BE2C (cell line): ENCODE measurements at regions not wholly inside any gene's neighbourhood (a gene's known extent, or its start where the extent isn't known, plus 50 kb on each side); places are given as distances from the start of the nearest gene placed in this dataset.
A peak's percentile ranks its signal among the peaks of the same experiment; 100 is the strongest.

Experiments used
- DNase-seq: peaks from one replicate; pipeline ENCODE4 v3.0.0-alpha.2; 2020
- H3K27me3 ChIP-seq: fragments of 250-450 bp; sonication (Bioruptor Pico); 2 replicates; pipeline ENCODE4 v1.5.1; 2020; ENCODE audit warnings: mild to moderate bottlenecking
- H3K36me3 ChIP-seq: fragments of 250-450 bp; sonication (Bioruptor Pico); 2 replicates; pipeline ENCODE4 v1.5.1; 2020; ENCODE audit warnings: mild to moderate bottlenecking
- H3K4me1 ChIP-seq: fragments of 250-450 bp; sonication (Bioruptor Pico); 2 replicates; pipeline ENCODE4 v1.5.1; 2020
- H3K4me3 ChIP-seq: 2 replicates; pipeline ENCODE4 v1.5.1; 2011; ENCODE audit warnings: low read depth, low read length
- H3K9me3 ChIP-seq: fragments of 250-450 bp; sonication (Bioruptor Pico); 2 replicates; pipeline ENCODE4 v1.5.1; 2020
- TF ChIP-seq, protein P1 (sequence below): IDR thresholded peaks from 2 replicates; pipeline ENCODE4 v1.5.1; 2012; ENCODE audit warnings: mild to moderate bottlenecking, low read depth, low read length

DNA sequence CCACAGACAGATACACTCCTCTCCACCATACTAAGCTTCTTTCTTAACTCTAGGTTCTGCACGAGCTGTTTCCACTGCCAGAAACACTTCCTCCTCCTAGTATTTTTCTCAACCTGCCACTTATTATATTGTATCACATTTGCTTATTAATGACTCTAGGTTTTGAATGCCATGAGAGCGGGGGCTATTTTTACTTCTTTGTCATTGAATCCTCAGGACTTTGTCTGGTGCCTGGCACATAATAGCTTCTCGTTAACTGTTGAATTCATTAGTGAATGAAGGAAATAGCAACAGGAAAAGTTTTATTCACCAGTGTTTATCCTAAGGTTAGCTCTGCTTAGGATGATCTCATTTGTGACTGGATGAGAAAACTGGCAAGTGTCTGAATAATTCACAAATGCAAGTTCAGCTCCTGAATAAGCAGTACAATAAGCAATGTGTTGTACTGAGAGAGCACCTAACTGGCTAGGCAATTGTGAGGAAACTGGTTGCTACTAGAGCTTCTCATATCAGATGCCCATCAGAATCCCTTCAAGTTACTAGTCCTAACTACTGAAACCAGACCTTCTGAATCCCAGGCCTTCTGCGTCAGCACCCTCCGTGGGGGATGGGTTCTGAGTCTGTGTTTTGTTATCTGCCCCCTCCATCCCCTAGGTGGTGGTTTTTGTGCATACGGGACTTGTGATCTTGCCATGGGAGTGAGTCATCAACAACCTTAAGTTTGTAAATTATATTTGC lies 92.7 kb downstream of the LSMEM1 start:
- no peaks in the 10 kb centered on the region for H3K9me3 ChIP-seq
- peak; percentile 57 for DNase-seq

DNA sequence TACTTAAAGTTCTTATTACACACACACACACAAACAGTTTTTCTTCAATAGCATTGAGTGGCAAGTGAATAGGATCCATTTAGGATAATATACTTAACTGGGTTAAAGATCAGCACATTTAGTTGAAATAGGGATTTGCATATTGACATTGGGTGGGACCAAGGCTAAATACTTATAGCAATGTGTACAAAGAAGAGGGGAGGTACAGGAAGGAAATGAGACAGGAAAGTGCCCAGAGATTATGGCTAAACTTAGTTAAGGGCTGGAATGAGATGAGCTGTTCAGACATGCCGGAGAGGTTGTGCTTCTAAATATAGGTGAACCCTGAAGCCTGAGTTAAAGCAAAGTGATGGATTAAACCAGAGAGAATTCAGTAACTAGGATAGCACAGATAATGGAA lies 95.1 kb downstream of the LSMEM1 start:
- peaks cover 4% of the 10 kb centered on the region; the same call in 1 of the 2 replicates for H3K4me1 ChIP-seq
- no peak for DNase-seq
- no peak overlapping the region for H3K4me3 ChIP-seq
- H3K9me3 ChIP-seq = no peaks in the 10 kb centered on the region
- TF ChIP-seq, protein P1, sequence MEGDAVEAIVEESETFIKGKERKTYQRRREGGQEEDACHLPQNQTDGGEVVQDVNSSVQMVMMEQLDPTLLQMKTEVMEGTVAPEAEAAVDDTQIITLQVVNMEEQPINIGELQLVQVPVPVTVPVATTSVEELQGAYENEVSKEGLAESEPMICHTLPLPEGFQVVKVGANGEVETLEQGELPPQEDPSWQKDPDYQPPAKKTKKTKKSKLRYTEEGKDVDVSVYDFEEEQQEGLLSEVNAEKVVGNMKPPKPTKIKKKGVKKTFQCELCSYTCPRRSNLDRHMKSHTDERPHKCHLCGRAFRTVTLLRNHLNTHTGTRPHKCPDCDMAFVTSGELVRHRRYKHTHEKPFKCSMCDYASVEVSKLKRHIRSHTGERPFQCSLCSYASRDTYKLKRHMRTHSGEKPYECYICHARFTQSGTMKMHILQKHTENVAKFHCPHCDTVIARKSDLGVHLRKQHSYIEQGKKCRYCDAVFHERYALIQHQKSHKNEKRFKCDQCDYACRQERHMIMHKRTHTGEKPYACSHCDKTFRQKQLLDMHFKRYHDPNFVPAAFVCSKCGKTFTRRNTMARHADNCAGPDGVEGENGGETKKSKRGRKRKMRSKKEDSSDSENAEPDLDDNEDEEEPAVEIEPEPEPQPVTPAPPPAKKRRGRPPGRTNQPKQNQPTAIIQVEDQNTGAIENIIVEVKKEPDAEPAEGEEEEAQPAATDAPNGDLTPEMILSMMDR = no peak
- no peaks in the 10 kb centered on the region for H3K36me3 ChIP-seq
- no peaks in the 10 kb centered on the region for H3K27me3 ChIP-seq

More for the DNA sequence above, 92.7 kb downstream of the LSMEM1 start:
- Histone ChIP-seq H3K36me3 (no peaks in the 10 kb centered on the region), H3K4me3 (no peak overlapping the region), H3K27me3 (no peaks in the 10 kb centered on the region), H3K4me1 (peaks cover 4% of the 10 kb centered on the region; the same call in 1 of the 2 replicates)
- TF ChIP-seq, protein P1 = no peak

DNA sequence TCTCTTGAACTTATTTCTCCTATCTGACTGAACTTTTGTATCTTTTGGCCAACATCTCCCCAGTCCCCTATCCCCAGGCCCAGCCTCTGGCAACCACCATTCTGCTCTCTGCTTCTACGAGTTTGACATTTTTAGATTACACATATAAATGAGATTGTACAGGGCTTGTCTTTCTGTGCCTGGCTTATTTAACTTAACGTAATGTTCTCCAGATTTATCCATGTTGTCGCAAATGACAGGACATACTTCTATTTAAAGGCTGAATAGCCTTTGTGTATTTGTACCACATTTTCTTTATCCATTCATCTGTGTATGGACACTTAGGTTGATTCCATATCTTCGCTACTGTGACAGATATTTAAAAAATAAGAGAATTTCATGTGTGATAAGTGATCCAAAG lies 98.6 kb downstream of the LSMEM1 start:
- Histone ChIP-seq H3K4me1 (no peaks in the 10 kb centered on the region), H3K27me3 (peaks cover 2% of the 10 kb centered on the region), H3K4me3 (no peak overlapping the region), H3K36me3 (no peaks in the 10 kb centered on the region), H3K9me3 (no peaks in the 10 kb centered on the region)
- TF ChIP-seq, protein P1 = no peak
- no peak for DNase-seq

DNA sequence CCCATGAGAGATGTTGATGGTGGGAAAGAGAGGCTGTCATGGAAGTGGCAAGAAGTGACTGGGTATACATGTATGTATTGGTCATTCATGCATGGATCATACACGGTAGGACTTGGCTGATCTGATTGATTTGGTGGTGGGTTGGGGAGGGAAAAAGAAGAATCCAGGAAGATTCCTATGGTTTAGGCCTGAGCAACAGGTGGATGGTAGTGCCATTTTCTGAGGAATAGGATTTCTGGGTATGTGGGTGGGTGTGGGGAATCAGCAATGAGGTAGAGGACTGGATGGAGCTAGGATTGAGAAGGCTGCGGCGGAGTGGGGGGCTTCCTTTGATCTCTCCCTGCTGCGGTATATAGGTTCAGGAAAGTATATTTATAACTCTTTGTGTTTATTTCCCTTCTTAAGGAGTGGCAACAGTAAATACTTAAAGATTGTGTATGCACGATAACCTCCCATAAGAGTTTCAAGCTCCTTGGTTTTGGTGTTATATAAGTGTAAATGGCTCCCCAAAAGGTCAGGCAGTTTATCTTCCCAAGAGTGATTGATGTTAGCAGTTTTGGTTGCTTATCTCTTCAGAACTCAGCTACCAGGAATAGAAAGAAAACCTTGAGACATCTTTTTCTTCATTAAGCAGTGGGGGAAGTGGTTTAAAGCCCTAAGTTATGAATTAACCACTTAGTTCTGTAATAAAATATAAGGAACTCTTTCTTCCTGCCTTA lies 100.1 kb downstream of the LSMEM1 start:
- Histone ChIP-seq H3K4me1 (no peaks in the 10 kb centered on the region), H3K27me3 (peaks cover 15% of the 10 kb centered on the region), H3K9me3 (no peaks in the 10 kb centered on the region), H3K4me3 (no peak overlapping the region), H3K36me3 (no peaks in the 10 kb centered on the region)
- TF ChIP-seq, protein P1 = no peak
- no peak for DNase-seq

DNA sequence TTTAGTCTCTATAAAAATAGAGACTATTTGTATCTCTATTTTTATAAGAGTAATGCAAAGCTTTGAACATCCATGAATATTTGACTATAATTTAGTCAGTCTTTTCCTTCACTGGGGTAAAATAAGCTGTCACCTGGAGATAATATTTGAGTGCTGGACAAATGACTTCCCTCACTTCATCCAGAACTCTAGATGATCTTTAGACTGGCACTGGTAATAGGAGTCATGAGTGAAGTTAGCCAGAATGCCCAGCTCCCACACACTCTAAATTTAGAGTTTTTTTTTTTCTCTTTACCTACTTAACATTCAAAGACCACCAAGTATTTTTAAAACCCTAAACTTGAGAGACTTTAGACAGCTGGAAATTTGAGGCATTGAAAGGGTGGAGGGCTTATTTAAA lies 100.7 kb downstream of the LSMEM1 start:
- TF ChIP-seq, protein P1 = no peak

DNA sequence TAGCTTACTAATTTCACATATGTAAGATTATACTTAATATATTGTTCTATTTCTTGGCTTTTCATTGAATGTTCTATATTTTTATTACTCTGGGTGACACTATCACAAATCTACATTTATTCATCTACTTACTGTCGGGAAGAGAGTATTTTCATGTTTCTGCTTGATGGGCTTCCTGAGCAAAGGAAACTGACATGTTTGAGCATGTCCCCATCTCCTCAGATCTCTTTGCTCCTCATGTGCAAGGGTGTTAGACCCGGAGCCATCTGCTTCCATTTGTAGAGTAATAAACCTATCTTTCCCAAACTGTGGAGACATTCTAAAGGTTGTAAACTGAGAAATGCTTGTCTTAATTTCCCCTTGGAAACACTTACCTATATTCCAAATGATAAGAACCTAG lies 103.5 kb downstream of the LSMEM1 start:
- no peaks in the 10 kb centered on the region for H3K9me3 ChIP-seq
- no peaks in the 10 kb centered on the region for H3K36me3 ChIP-seq
- H3K27me3 ChIP-seq = peaks cover 17% of the 10 kb centered on the region
- TF ChIP-seq, protein P1 = no peak
- no peaks in the 10 kb centered on the region for H3K4me1 ChIP-seq
- DNase-seq = no peak
- no peak overlapping the region for H3K4me3 ChIP-seq

More for the DNA sequence above, 100.7 kb downstream of the LSMEM1 start:
- peaks cover 17% of the 10 kb centered on the region for H3K27me3 ChIP-seq
- H3K36me3 ChIP-seq = no peaks in the 10 kb centered on the region
- no peaks in the 10 kb centered on the region for H3K4me1 ChIP-seq
- no peaks in the 10 kb centered on the region for H3K9me3 ChIP-seq
- H3K4me3 ChIP-seq = no peak overlapping the region
- no peak for DNase-seq
